HG03354 (cell line): ENCODE measurements at regions not wholly inside any gene's neighbourhood (a gene's known extent, or its start where the extent isn't known, plus 50 kb on each side); places are given as distances from the start of the nearest gene placed in this dataset.

Source experiments
- ATAC-seq: cut with Tn5 transposase; IDR thresholded peaks from one replicate; pipeline ENCODE4 v1.9.1; 2021; ENCODE audit warnings: mild to moderate bottlenecking; ENCODE audit not compliant: unreplicated experiment, poor library complexity, severe bottlenecking

DNA sequence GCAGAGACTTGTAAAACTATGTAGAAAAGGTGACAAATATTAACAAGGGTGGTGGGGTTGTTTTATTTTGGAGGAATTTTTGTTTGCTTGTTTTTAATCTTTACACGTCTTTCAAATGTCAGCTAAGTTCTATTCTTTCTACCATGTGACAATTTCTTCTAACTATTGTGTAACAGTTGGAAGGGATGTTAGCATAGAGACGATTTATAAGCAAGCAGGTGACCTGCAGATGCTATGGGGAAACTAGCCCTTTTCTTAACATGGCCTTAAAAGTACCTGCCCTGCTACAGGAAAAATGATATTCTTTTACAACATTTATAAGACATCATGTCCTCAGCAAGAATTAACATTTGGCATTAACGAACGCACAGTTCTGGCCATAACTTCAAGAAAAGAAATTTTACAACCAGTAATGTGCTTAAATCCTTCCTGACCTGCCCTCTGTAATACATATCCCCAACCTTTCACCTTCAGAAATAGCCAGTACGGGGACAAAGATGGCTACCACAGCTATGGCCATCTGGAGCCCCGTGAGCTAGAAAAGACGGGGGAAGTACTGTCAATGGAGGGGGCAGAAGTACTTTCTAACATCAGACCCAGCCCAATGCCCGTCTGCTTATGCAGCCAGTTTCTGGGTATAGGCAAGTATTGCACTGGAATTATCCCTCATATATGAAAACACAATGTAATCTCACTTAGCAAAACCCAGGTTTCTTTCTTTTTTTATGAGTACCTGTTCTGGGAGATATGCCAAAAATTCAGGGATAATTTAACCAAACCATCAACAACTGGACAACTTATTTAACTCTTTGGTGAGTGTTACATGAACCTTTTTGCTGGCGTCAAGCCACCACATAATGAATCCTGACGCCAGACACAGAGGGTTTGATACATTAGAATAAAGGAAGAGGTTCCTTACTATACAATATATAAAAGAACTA, 67.7 kb upstream of the NR2F2 start:
- no peak for ATAC-seq

DNA sequence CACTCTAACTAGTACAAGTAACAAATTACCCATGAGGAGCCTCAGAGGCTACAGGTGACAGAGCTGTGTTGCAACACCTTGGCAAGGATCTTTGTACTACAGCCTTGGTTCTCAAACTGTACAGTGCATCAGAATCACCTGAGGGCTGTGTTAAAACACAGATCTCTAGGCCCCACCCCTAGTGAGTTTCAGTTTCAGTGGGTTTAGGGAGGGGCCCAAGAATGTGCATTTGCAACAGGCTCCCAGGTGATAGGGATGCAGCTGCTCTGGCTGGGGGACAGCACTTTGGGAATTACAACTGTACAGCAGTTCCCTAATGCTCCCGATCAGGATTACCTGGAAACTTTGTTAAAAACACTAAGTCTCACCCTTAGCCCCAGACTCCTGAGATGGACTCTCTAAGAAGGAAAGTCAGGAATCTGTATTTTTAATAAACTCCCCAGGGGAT, 66.1 kb upstream of the NR2F2 start:
- ATAC-seq: no peak

- no peak for ATAC-seq
These were observed 65.5 kb upstream of the NR2F2 start for GRCh38 chr15:96264801-96265515.

DNA sequence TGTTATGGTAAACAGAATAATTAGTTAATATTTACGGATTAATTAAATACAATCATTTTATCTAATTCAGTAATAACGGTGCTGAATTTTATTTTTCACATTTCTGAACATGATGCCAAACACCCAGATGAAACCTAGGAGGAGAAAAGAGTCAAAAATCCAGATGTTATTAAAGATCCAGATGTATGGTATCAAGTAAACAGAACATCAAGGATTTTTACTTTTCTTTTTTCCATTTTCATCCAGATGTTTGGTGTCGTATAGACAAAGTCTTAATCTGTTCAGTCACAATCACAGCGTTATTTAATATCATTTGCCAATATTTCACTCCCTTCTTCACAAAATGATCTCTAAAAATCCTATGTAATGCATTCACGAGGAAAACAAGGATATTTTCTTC, 64.0 kb upstream of the NR2F2 start:
- no peak for ATAC-seq

GRCh38 chr15:96267463-96267862, 63.0 kb upstream of the NR2F2 start:
- no peak for ATAC-seq

DNA sequence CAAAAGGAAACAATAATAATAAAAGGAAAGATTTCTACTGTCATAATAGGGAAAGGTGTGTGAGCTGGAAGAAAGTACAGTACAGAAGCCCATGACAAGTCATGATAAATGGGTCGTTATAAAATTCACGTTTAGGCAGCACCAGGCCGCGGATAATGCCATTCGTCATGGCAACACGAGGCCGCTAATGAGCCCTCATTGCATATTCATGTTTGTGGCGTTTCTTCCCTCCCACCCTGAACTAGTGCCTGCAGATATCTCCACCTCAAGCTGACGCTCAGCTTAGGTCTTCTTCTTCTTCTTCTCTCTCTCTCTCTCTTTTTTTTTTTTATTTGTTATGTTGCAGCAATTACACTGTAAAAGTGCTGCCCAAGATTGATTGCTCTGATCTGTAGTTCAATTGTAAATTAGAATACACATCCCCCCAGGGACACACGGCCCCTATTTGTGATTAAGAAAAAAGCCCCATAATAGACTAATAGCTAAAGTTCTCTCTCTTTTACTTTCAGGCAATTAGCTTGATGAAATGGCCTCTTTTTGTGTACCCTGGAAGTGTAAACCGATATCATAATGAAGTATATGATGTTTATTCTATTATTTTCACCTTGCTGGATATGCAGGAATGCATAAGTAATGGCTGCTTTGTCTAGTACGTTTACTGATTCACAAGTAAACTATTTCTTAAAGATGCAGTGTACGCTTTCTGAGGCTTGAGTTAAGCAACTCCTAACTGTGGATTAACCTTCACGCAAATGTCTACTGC, 61.9 kb upstream of the NR2F2 start:
- no peak for ATAC-seq

- ATAC-seq: no peak
These were observed 59.8 kb upstream of the NR2F2 start for GRCh38 chr15:96270581-96271172.

DNA sequence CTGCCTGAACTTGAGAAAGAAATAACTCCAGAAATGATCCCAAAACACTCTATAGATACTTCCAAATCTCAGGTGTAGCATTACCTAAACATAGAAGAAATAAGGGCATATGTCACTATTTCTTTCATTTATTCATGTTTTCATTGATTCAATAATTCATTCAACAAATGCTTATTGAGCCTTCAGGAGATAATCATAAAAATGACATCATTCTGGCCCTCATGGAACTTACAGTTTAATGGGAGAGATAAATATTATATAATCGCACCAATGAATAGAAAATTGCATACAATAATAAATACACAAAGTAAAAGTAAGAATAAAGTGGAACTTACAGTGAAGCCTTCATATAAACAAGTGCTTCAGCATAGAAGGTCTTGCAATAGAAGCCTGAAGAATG, 58.1 kb upstream of the NR2F2 start:
- no peak for ATAC-seq

- no peak for ATAC-seq
These were observed 57.0 kb upstream of the NR2F2 start for GRCh38 chr15:96273317-96274086.

DNA sequence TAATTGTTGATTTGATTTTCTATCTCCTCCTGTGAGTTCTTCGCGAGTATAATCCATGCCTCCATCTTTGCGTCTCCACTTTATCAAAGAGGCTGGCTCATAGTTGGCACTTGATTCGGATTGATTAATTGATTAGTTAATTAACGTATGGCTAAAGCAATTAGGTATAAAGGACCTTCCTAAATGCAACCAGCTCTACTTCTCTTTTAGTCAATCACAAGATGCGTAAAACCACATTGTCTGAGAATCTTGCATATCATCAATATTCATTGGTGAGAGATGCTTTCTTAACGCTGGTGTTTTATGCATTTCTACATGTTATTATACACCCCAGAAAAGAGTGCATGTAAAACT, 56.4 kb upstream of the NR2F2 start:
- ATAC-seq: no peak

DNA sequence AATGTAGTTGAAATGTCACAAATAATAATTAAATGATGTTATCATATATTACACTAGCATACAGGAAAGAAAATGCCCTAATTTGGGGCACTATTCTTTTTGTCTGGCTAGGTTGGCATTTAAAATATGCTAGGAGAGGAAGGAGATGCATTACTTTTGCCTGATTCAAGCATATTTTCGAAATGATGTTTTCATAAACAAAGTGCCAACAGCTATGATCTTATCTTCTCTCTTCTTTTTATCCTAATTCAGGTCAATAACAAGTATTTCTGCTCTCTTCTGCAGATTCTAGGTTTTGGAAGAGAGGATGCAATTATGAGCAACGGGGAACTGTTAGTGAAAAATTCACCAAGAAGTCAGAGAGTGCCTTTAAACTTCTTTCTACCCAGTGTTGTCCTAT, 55.8 kb upstream of the NR2F2 start:
- no peak for ATAC-seq

DNA sequence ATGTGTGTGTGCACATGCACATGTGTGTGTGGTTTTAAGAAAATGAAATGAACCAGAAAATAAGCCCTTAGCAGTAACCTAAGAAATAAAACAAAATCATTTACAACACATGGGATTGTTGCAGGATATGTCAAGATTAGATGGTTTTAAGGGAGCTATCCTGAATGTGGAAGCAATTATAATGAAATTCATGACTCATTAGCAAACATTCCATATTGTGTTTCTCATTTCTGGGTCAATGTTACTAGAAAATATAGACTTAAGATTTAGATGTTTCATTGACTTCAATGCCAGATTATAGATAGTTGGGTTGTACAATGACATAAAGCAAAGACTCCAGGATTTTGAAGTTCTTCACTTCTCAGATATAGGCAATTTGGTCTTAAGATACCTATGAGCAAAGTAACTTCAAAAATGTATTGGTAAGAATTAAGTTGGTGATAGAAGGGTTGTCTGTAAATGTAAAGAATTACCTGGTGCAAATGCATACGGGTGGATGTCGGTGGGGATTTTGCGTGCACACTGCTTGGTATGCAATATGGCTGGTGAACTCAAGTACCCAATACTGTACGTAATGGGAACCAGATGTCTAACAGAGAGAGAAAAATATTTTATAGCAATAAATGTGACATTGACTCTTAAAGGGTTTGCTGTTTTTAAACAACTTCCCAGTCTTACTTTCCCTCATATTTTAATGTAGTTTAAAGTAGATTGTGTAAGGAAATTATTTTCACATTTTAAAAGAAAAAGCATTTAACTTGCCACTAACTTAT, 53.9 kb upstream of the NR2F2 start:
- ATAC-seq: no peak
